ENCODE measurements at regions not wholly inside any gene's neighbourhood (a gene's known extent, or its start where the extent isn't known, plus 50 kb on each side); places are given as distances from the start of the nearest gene placed in this dataset.
"Not testable (repeated sequence)": the region's sequence is repeated elsewhere in the genome, so short reads cannot be mapped to it uniquely, and the experiment has no call there.

DNA sequence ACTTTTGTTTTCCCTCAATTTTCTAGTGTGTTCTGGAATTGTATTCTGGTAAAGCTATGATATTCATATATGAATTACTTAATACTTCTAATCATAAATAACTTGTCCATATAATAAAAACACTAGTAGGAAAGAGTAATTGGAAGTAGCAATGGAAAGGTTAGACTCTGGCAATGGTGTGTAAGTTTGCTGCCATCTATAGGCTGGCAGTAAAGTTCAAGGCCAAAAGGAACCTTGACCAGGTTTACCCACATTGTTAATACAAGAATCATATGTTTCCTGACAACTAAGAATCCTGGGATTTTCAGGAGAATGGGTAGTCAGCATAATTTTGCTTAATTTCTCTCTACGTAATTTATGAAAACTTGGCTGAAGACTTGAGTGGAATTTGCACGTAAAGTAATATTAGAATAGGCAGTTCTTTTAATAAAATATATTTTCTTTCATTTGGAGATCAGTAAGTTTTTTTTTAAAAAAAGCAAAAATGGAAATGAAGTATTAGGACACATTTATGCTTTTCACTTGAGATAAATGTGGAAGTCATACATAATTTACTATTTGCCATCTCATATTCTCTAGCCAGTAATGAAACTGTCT is 926.7 kb downstream of the GALC start:
- no peak for DNase-seq (ENCODE audit: low read depth in 1 of 2, low spot score in 1 of 2)

DNA sequence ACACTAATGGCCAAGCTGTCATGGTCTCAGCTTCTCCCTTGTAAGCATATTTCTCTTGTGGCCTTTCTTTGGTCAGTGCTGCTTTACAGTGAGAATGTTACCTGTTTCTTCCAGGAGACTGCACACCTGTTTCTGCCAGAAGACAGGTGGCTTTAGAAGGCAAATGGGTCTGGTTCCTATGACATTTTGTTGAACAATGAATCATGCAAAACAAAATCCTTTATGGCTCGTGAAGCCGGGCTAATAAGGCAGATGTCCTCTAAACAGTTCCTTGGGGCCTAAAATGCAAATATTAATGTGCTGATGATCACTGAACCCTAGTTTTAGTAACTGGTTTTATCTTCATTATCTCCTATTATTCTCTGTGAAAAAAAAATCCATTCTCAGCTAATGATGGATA is 927.6 kb downstream of the GALC start:
- no peak for DNase-seq (ENCODE audit: low read depth in 1 of 2, low spot score in 1 of 2)

GRCh38 chr14:87063181-87063580 is 929.8 kb downstream of the GALC start:
- DNase-seq (ENCODE audit: low read depth in 1 of 2, low spot score in 1 of 2), result no peak

DNA sequence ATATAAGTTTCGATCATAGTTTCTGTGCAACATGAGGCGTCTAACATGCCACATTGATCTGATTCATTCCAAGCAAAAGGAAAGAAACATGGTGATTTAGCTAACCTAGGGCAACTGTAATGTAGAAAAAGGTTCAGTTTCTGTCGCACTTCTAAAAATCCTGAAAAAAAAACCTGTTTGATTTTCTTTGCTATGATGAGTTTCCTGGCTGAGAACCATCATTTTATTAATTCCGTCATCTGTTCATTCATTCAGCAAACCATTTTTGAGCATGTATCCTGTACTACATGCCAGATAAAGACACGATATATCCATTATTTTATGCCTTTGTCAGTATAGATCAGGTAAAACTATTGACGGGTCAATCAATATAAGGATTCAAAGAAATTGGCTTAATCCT is 932.6 kb downstream of the GALC start:
- DNase-seq (ENCODE audit: low read depth in 1 of 2, low spot score in 1 of 2), result no peak

DNA sequence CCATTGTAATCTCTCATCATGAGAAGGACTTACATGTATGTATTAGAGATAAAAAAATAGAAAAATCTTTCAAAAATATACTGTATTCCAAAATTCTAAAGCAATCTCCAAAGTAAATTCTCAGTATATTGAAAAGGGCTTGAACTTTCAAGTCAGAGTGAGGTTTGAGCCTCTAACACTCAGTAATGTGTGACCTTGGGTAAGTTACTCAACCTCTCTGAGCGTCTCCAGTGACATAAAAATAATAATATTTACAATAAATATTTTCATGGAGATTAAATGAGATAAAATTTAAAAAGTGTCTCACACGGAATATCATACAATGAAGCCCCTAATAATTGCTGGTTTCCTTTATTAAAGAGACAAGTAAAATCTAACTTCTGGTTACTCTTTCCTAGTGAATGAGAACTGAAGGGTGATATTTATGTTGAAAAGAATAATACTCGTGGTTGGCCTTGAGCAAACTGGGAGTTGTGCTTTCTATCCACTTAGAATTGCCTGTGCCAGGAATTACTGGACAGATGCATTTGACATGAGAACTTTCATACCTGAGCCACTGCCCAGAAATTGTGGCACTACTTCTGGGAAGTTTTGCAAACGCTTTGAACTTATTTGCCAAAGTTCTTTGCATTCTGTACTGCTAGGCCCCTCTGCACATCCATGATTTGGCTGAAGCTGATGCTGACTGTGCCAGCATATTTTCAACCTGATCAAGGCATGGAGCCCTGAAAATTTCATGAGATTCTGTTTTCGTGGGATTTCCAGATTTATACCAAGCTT is 933.7 kb downstream of the GALC start:
- DNase-seq (ENCODE audit: low read depth in 1 of 2, low spot score in 1 of 2), result no peak

- DNase-seq (ENCODE audit: low read depth in 1 of 2, low spot score in 1 of 2), result no peak
Observed at GRCh38 chr14:87055007-87055406, 938.0 kb downstream of the GALC start.

GRCh38 chr14:87052646-87053225 is 940.2 kb downstream of the GALC start:
- DNase-seq (ENCODE audit: low read depth in 1 of 2, low spot score in 1 of 2), result no peak

DNA sequence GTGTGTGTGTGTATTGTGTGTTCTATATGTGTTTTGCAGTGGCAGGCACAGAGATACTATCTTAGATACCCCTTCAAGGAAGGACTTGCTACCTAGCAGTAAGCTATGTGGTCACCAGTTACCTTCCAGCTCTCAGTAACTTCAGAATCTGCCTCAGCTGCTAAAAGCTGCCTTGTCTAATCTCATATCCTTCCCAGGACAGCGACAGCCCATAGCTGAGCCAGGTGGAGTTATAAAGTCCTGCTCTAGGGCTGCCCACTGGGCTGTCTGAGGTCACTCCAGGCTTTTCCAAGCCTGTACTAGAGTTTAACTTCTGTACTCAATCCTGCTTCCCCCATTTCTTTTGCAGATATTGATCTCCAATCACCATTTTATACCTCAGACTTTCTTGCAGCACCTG is 942.6 kb downstream of the GALC start:
- DNase-seq (ENCODE audit: low read depth in 1 of 2, low spot score in 1 of 2), result no peak

- no peak for DNase-seq (ENCODE audit: low read depth in 1 of 2, low spot score in 1 of 2)
Observed at GRCh38 chr14:87049950-87050349, 943.0 kb downstream of the GALC start.

DNA sequence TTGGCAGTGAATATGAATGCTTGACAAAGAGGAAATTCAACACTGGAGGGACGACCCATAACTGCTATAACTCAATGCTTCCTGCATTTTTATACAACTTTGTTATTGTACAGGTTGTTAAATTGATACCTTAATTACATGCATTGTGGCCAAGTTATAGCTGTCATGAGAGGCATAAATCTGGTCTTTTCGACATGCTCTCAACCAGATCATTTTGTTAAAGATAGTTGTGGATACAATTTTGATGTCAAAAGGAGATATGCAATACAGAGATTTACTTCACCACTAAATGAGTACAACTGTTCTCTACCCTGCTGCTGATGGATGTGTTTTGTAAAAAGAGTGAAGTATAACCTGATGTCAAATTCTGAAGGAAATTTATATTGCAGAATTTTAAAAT is 946.0 kb downstream of the GALC start:
- no peak for DNase-seq (ENCODE audit: low read depth in 1 of 2, low spot score in 1 of 2)

DNA sequence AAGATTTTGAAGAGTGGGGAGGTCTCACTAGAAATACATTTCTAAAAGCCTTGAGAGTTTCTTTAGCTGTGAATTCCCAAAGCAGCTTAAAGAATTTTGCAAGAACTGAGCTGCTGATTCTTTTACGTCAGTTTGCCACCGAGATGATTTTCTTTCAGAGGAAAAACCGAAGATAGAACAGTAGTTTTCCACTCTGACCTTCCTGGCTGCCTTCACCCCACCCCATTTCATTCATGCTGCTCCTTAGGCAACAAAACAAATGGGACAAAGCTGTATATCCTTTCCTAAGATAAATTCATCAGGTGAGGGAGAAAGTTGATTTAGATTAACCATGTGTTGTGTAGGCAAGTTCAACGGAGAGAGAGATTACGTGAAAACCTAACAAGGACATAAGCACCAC is 947.0 kb downstream of the GALC start:
- no peak for DNase-seq (ENCODE audit: low read depth in 1 of 2, low spot score in 1 of 2)

DNA sequence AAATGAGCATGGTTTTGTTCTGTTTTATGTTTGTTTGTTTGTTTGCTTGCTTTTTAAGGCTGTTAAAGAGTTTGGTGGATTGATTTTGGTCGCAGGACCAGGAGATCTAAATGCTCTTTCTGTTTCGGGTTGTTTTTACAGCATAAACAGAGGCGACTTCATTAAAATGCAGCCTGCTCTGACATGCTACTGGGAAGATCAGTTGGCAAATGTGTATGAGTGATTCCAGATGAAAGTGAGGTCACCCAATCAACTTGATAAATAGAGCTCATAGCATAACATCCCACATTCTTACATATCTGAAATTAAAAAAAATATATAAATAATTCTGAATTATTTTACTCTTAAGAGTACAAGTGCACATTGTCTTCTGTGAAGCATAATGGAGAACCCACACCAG is 947.7 kb downstream of the GALC start:
- no peak for DNase-seq (ENCODE audit: low read depth in 1 of 2, low spot score in 1 of 2)

DNA sequence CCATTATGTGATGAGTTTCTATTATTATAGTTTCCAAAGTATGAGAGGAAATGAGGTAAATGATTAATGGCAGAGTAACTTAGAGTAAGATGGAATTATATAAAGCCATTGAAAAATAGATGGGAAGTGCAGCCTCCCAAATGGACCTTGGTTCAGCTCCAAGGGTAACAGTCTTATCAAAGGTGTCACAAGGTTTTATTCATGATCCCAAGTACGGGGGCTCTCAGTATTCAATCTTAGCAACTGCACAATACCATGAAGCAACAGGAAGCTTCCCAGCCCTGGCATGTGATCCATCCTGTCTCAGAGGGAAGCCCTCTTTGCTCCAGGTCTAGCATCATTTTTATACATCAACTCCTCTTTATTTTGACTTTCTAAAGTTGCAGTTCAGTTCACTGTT is 948.2 kb downstream of the GALC start:
- no peak for DNase-seq (ENCODE audit: low read depth in 1 of 2, low spot score in 1 of 2)

DNA sequence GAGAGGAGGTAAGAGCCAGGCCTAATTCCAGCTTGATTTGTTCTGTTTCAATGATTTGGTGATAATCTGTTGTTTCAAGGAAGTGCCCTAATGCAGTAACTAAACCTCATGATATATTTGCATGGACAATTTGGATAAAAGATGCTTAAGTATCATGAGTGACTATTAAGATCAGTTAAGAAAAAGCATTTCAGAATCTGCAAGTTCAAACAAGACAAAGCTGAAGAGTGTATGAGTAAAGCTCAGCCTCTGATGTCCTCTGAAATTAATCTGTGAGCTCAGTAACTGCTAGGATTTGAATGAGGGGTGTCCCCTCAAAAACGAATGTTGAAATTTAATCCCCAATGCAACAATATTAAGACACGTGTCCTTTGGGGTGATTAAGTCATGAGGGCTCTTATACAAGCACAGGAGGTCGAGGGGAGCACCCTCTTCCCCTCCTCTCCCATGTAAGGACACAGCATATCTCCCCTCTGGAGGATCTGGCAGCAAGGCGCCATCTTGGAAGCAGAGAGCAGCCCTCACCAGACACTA is 949.2 kb downstream of the GALC start:
- DNase-seq (ENCODE audit: low read depth in 1 of 2, low spot score in 1 of 2), result no peak

DNA sequence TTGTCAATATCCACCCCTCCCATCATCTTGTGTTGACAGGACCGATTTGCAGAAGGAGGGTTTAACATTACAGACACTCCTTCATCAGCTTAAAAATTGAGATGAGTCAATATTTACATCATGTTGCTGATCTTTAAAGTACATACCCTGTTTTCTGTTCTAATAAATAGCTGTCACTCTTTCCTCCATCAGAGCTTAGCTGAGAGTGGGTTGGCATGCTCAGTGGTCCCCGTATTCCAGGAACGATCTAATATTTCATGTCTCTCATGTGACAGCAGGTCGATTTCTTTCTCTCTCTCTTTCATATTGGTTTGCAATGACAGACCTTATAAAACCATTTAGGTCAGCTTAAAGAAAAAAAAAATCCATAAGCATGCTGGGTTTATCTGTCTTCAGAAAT is 950.6 kb downstream of the GALC start:
- no peak for DNase-seq (ENCODE audit: low read depth in 1 of 2, low spot score in 1 of 2)

GRCh38 chr14:87041290-87042020 is 951.5 kb downstream of the GALC start:
- DNase-seq (ENCODE audit: low read depth in 1 of 2, low spot score in 1 of 2), result no peak

- DNase-seq (ENCODE audit: low read depth in 1 of 2, low spot score in 1 of 2), result no peak
Observed at GRCh38 chr14:87034680-87035079, 958.3 kb downstream of the GALC start.

DNA sequence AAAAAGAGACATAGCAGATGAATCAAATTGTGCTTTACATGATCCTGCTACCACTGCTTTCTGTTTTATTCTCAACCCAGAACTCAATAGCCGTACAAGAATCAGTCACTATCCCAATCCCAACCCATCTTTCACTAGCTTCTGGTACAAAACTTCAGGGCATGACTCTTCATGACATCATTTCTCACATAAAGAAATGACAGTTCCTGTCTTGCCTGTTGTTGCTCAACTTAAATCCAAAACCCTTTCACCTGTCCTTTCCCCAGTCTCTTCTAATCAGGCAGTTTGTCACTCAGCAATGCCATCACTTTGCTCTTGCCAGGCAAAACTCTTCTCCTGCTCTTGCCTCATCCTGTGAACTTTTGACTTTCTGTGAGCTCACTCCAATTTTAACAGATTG is 962.8 kb downstream of the GALC start:
- no peak for DNase-seq (ENCODE audit: low read depth in 1 of 2, low spot score in 1 of 2)

GRCh38 chr14:87020106-87020505 is 972.9 kb downstream of the GALC start:
- DNase-seq (ENCODE audit: low read depth in 1 of 2, low spot score in 1 of 2), result not testable (repeated sequence)

- no peak for DNase-seq (ENCODE audit: low read depth in 1 of 2, low spot score in 1 of 2)
Observed at GRCh38 chr14:87018294-87018693, 974.7 kb downstream of the GALC start.

DNA sequence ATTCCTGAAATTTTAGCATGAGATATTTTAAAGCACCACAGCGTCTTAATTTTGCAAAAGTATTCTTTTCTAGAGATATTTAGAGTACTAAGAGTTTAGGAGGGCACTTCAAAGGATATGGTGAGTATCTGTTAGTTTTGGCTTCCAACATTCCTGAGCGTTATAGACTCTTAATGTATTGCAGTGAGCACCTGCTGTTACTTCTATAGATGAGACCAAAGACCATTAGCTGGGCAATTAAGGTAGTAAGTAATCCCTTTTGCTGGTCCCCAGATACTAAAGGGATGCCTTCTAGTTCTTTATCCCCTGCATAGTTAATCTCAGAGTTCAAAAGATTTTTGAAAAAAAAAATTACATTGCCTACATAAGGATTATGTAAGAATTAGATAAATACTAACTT is 975.6 kb downstream of the GALC start:
- DNase-seq (ENCODE audit: low read depth in 1 of 2, low spot score in 1 of 2), result no peak

GRCh38 chr14:87014856-87015255 is 978.1 kb downstream of the GALC start:
- DNase-seq (ENCODE audit: low read depth in 1 of 2, low spot score in 1 of 2), result no peak

All from stimulated activated CD4-positive, alpha-beta T cell treated with anti-CD3 and anti-CD28 coated beads, Interleukin-15, amount 100 ng/mL, for 1 hour (primary cell).